ENCODE measurements at regions not wholly inside any gene's neighbourhood (a gene's known extent, or its start where the extent isn't known, plus 50 kb on each side); places are given as distances from the start of the nearest gene placed in this dataset.
"Not testable (repeated sequence)": the region's sequence is repeated elsewhere in the genome, so short reads cannot be mapped to it uniquely, and the experiment has no call there.

DNA sequence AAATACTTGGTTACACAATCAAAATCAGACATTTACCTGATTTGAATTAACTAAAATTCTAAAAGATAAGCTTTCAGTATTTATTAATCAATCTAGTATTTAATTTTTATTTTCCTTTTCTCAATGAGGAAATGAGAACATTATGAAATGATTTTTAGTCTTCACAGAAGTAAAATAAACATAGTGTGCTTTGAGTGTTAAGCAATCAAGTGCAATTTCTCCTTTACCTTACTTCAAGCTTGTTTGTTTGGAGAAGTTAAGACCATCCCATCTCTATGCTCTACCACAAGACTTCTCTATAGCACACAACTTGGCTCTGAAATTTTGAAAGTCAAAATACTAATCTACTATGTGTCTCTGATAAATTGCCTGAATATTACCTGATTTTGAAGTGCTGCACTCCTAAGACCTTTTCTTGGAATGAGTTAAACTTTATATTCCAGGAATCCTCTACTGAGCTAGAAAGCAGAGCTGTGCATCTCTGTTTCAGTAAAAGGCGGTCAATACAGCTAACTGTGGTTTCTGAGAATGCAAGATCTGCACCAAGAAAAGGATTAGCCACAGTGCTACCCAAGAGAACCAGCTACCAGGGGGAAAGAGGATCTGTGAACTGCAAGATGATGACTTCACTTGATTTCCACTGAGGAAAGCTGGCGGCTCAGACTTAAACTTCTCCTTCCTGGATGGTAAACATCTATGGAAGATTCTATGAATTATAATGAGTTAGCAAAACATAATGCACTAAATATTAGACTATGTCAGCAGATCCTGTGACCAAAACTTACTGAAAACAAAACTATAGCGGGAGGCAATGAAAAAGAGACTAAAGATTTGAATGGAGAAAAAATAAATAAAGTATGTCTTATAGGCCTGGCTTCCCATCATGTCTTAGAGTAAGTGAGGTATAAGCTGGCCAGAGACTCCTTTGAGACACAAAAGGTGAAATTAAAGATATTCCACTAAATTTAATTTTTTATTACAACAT is 358.7 kb downstream of the TUBA3C start:
- CTCF ChIA-PET, H3K9me3 Mint-ChIP-seq, H3K27me3 Mint-ChIP-seq, H3K27ac Mint-ChIP-seq, H3K36me3 Mint-ChIP-seq, H3K4me3 Mint-ChIP-seq, H3K4me1 Mint-ChIP-seq, DNase-seq: not testable (repeated sequence)

DNA sequence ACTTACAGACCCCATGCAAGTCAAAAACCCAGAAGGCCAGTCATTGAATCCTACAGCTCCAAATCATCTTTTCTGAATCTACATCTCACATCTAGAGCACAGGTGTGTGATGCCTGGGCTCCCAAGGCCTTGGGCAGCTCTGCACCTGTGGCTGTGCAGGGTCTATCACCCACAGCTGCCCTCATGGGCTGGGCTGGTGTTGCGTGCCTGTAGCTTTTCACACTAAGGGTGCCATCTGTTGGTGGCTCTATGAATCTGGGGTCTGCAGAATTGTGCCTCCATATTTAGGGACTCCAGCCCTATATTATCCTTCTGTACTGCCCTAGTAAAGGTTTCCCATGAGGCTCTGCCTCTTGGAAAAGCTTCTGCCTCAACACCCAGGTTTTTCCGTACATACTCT is 407.6 kb downstream of the TUBA3C start:
- DNase-seq, CTCF ChIA-PET: not testable (repeated sequence)

DNA sequence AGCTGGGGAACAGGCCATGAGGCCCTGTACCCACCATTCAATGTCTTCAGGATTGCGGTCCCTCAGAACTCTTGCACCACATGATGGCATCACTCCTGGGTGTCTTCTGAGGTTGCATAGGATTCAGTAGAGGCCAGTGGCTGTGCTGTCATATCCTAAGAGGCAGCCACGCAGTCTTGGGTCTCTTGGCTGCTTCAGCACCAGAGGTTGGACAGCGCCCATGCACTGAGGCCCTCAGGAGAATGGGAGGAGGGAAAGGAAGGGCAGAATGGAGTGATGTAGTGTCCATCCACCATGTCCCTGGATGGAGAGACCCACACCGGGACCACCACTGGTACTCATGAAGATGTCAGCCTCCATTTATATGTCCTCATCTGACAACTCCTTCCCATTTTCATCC is 439.9 kb downstream of the TUBA3C start:
- H3K4me1 Mint-ChIP-seq, H3K9me3 Mint-ChIP-seq, H3K36me3 Mint-ChIP-seq: not testable (repeated sequence)

More for the DNA sequence above, 407.6 kb downstream of the TUBA3C start:
- not testable (repeated sequence) for H3K27me3 Mint-ChIP-seq, H3K4me1 Mint-ChIP-seq, H3K9me3 Mint-ChIP-seq, H3K27ac Mint-ChIP-seq, H3K36me3 Mint-ChIP-seq, H3K4me3 Mint-ChIP-seq

DNA sequence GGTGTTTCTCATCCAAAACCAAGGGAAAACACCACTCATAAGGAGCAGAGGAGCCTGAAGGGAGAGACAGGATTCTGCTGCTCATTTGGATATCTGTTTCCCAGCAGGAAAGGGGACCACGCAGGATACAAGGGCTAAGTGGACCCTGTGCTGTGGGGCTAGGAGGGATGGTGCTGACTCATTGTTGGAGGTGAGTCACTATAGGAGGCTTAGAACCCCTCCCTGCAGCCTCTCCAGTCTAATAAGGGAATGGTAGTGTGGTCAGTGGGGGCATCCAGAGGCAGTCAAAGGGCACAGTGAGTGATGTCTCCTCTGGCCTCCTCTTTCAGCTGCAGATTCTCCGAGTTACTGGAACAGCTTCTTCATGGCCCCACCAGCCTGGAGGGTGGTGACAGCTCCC is 442.3 kb downstream of the TUBA3C start:
- no peak for DNase-seq
- CTCF ChIA-PET, result no interaction called here
- Mint-ChIP-seq H3K27me3 (no peaks in the 10 kb centered on the region), H3K36me3 (no peaks in the 10 kb centered on the region), H3K27ac (no peak overlapping the region), H3K9me3 (peaks cover 2% of the 10 kb centered on the region), H3K4me1 (no peaks in the 10 kb centered on the region), H3K4me3 (no peak overlapping the region)

More for the DNA sequence above, 439.9 kb downstream of the TUBA3C start:
- H3K27ac Mint-ChIP-seq, CTCF ChIA-PET, DNase-seq, H3K4me3 Mint-ChIP-seq, H3K27me3 Mint-ChIP-seq: not testable (repeated sequence)

DNA sequence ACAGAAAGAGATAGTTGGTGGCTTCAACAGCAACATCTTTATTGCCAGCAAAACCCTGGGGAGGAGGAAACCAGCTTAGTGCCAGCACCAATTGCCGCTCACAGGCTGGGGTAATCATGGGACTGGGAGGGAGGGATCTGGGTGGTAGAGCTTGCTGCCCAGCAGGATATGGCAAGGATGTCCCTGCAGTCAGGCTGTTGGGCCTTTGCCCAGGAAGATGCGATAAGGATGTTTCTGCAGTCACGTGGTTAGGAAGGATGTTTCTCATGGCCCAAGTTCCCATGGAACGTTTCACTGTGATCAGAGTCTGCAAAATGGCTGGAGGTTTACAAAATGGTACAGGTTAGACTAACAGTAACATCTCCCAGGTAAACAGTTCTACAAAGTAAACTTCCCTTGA is 443.5 kb downstream of the TUBA3C start:
- H3K36me3 Mint-ChIP-seq, H3K27me3 Mint-ChIP-seq, H3K27ac Mint-ChIP-seq, CTCF ChIA-PET, H3K9me3 Mint-ChIP-seq, H3K4me3 Mint-ChIP-seq, DNase-seq, H3K4me1 Mint-ChIP-seq: not testable (repeated sequence)

DNA sequence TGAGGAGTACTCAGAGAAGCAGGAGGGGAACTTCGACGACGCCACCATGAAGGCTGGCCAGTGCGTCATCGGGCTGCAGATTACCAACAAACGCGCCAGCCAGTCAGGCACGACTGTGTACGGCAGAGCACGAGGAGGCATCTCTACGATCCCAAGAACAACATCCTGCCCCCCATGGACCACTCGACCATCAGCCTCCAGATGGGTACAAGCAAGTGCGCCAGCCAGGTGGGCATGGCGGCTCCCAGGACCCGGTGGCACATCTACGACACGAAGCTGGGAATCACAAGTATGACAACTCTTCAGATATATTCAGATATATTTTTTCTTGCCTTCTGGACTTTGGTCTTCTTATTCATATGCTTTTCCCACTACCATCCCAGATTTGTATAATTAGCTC is 454.5 kb downstream of the TUBA3C start:
- H3K9me3 Mint-ChIP-seq, H3K4me3 Mint-ChIP-seq, H3K4me1 Mint-ChIP-seq, H3K36me3 Mint-ChIP-seq, H3K27me3 Mint-ChIP-seq, H3K27ac Mint-ChIP-seq, DNase-seq, CTCF ChIA-PET: not testable (repeated sequence)

DNA sequence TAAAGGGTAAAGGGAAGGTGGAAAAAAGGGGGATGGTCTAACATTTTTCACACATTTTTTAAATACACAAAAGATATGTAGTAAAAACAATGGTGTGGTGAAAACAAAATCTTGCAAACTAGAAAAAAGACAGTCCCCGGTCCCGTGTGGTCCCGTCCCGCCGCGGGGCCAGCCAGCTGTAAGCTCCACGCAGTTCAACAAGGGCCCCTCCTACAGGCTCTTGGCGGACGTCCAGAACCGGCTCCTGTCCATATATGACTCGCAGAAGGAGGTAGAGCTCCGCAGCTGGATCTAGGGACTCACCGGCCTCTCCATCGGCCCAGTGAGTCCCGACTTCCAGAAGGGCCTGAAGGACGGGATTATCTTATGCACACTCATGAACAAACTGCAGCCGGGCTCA is 455.1 kb downstream of the TUBA3C start:
- H3K4me1 Mint-ChIP-seq, H3K36me3 Mint-ChIP-seq, H3K4me3 Mint-ChIP-seq, CTCF ChIA-PET, H3K9me3 Mint-ChIP-seq, H3K27me3 Mint-ChIP-seq, H3K27ac Mint-ChIP-seq, DNase-seq: not testable (repeated sequence)

DNA sequence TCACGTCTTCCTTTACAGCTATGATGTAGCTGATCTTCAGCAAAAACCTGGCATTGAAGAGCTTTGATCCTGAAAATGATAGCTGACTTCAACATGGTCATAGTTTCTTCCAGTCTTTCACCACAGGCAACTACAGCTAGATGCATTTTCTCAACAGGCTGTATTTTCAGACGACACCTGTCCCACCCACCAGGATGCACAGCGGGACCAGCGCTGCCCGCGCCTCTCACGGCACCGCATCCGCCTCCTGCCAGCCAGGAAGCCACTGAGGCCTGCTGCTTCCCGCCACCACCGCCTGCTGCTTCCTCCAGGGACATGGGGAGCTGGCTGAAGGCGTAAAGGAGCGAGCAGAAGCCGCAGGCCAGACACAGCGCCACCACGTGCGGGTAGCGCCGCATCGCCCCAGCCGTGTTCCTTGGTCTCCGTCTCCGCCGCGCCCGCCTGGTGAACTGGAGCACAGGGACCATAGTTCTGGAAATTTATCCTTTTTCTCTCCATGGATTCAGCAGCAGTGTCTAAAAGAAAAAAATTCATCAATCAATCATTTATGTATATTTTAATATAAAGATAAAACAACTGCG is 456.3 kb downstream of the TUBA3C start:
- H3K4me1 Mint-ChIP-seq, H3K4me3 Mint-ChIP-seq, H3K27ac Mint-ChIP-seq, H3K9me3 Mint-ChIP-seq, H3K36me3 Mint-ChIP-seq, H3K27me3 Mint-ChIP-seq, DNase-seq, CTCF ChIA-PET: not testable (repeated sequence)

DNA sequence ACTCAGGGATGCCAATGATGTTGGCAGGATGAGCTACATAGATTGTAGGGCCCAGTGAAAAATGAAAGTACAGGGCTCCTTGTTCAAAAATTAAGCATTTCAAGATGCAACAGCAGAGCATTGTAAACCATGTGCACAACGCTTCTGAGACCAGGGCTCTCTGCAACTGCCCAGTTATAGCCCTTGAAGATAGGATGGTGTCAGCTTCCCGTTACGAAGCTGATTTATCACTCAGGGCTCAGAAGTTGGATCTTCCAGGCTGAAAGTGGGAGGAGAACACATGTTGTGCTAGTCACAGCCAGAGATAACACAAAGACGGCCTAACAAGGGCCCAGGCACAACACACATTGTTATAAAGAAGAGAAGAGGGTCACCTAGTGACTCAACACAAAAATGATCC is 466.7 kb downstream of the TUBA3C start:
- Mint-ChIP-seq H3K9me3 (no peaks in the 10 kb centered on the region), H3K36me3 (no peaks in the 10 kb centered on the region), H3K4me3 (no peak overlapping the region), H3K27ac (no peak overlapping the region), H3K4me1 (no peaks in the 10 kb centered on the region), H3K27me3 (no peaks in the 10 kb centered on the region)
- no peak for DNase-seq
- CTCF ChIA-PET, result no interaction called here

DNA sequence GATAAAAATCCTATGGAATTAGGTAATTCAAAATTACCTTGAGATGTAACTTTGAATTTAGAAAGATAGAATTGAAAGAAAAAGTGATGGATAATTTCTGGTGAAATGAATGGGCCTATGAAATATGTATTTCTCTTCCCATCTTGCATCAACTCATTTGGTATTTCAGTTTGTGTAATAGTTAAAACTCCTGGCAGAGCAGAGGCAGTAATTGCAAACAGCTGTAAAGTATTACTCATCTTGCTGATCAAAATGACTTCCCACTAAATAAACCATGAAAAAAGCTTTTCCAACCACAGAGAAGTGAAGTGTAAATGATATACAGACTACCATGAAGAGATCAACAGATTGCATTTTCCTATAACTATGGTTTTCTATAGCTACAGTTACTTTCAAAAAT is 471.0 kb downstream of the TUBA3C start:
- H3K27me3 Mint-ChIP-seq, H3K9me3 Mint-ChIP-seq, CTCF ChIA-PET, H3K36me3 Mint-ChIP-seq, H3K4me3 Mint-ChIP-seq, H3K4me1 Mint-ChIP-seq, DNase-seq, H3K27ac Mint-ChIP-seq: not testable (repeated sequence)

DNA sequence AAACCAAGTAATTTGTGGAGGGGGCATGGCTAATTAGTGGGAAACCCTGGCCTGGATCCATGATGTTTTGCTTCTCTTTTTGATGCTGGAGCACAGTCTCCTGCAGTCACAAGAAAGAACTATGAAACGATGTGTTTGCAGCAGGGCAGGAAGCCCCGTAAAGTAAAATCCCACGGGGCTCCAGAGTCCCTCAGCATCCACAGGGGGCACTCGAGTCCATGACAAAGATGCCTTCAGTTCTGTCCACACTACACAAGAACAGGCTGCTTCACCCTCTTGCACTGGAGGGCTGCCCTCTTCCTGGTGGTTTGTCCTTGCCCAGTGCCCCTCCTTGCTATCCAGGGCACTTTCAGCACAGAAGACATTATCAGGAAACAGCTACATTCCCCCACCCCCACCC is 475.1 kb downstream of the TUBA3C start:
- H3K27me3 Mint-ChIP-seq, H3K9me3 Mint-ChIP-seq: not testable (repeated sequence)

DNA sequence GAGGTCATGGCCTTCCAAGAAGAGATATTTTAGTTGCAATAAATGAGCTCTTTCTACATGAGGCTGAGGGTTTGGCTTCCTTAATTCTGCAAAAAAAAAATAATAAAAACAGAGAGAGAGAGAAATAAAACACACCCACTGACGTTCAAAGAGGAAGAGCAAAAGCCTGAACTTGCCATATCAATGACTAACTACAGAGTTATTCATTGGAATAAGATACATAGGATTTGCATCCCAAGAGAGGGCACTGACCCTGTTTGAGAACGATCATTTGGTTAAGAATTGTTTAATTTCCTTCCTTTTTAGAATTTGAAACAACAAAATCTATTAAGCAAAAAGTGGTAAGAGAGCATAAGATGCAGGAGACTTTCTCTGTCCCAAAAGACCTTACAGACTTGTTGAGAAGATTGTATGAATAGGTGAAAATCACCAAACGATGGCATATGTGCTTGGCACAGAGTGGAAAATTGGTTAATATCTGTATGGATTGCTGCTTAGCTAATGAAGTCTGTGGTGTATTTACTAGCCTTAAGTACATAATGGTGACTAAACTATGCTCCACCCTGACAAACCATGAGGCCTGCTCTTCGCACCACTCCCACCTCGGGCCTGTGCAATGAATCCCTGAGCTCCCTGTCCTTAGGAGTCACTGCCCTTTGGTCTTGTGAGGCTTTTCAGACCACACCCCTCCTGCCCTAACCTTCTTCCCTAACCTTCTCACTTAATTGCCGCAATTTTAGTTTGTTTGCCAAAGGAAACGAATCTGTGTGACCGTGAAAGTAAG is 479.0 kb downstream of the TUBA3C start:
- H3K27ac Mint-ChIP-seq, DNase-seq, H3K4me1 Mint-ChIP-seq, H3K27me3 Mint-ChIP-seq, CTCF ChIA-PET, H3K9me3 Mint-ChIP-seq, H3K36me3 Mint-ChIP-seq, H3K4me3 Mint-ChIP-seq: not testable (repeated sequence)

More for the DNA sequence above, 475.1 kb downstream of the TUBA3C start:
- H3K36me3 Mint-ChIP-seq, CTCF ChIA-PET, DNase-seq, H3K4me3 Mint-ChIP-seq, H3K4me1 Mint-ChIP-seq, H3K27ac Mint-ChIP-seq: not testable (repeated sequence)

DNA sequence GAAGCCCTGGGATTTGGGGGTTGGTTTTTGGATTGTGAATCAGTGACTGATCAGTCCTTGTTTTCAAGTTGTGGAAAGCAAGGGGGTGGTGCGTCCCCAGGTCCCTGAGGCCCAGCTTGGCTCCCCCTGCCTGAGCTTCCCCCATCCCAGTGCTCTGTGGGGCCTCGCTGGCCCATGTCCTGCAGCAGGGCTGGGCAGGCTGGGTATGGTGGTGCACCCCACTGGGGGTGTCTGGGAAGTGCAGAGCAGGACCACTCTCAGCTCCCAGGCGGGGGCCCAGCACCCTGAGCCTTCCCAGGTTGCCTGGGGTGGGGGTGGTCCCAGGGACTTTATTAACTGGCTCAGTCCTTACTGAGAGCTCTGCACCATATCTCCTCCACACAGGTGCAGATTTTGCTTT is 483.3 kb downstream of the TUBA3C start:
- H3K4me3 Mint-ChIP-seq, H3K27me3 Mint-ChIP-seq, CTCF ChIA-PET, H3K9me3 Mint-ChIP-seq, DNase-seq, H3K27ac Mint-ChIP-seq, H3K36me3 Mint-ChIP-seq, H3K4me1 Mint-ChIP-seq: not testable (repeated sequence)

DNA sequence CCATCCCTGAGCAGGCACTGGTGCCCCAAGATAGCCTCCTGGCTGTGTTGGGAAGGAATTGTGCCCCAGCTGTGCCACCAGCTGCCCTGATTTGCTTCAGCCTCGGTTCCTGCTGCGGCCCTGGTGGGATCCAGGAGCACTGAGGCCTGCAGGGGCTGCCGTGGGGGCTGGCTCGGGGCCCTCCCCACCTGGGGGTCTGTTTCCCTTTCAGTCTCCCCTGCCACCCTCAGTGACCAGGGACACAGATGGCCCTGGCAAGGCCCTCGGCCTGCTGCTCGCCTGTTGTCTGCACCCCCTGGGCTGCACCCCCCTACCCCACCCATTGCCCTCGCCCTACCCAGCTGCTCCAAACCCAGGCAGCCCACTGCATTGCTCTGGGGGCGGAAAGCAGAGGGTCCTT is 483.8 kb downstream of the TUBA3C start:
- H3K4me3 Mint-ChIP-seq, DNase-seq, H3K27ac Mint-ChIP-seq, CTCF ChIA-PET, H3K9me3 Mint-ChIP-seq, H3K4me1 Mint-ChIP-seq, H3K27me3 Mint-ChIP-seq, H3K36me3 Mint-ChIP-seq: not testable (repeated sequence)

DNA sequence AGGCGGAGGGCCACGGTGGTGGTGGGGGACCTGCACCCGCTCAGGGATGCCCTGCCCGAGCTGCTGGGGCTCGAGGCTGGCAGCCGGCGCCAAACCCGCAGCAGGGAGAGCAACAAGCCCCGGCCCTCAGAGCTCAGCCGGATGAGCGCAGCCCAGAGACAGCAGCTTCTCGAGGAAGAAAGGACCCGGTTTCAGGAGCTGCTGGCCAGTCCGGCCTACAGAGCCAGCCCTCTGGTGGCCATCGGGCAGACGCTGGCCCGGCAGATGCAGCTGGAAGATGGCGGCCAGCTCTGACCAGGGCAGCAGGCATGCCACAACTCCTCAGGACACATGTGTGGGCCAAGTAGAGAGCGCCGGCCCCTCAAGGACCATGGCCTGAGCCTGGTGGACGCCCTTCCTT is 484.4 kb downstream of the TUBA3C start:
- CTCF ChIA-PET, H3K27me3 Mint-ChIP-seq, H3K4me3 Mint-ChIP-seq, H3K27ac Mint-ChIP-seq, H3K4me1 Mint-ChIP-seq, H3K9me3 Mint-ChIP-seq, H3K36me3 Mint-ChIP-seq, DNase-seq: not testable (repeated sequence)

Measured in activated naive CD4-positive, alpha-beta T cell treated with anti-CD3 and anti-CD28 coated beads, Interleukin-2, amount 10 ng/mL, durations not matched to agents 7 days and 5 days (primary cell).